GM21515 (cell line): ENCODE measurements at regions not wholly inside any gene's neighbourhood (a gene's known extent, or its start where the extent isn't known, plus 50 kb on each side); places are given as distances from the start of the nearest gene placed in this dataset.
A peak's percentile ranks its signal among the peaks of the same experiment; 100 is the strongest.

Experiments used
- ATAC-seq: cut with Tn5 transposase; IDR thresholded peaks from one replicate; pipeline ENCODE4 v1.9.1; 2021; ENCODE audit not compliant: unreplicated experiment

GRCh38 chr6:113644861-113645575, 212.1 kb upstream of the MARCKS start:
- peak; percentile 25 for ATAC-seq

- ATAC-seq: no peak
These were observed 211.6 kb upstream of the MARCKS start for GRCh38 chr6:113645576-113645970.

DNA sequence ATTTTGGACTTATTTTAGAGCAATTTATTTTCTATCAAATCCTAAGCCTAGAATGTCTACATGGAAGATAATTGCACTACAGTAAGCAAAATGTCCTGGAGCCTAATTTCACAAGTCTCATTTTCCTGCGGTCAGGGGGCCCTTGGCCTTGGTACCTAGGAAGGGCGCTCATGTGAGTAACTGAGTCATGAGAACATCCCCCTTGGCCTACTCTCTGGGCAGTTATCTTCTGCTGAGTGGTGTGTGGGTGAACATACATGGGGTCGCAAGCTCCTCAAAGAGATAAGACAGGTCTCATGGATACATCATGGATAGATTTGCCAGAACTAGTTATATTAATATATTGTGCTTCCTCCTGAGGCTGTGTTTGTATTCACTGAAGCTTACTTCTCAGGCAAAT, 211.2 kb upstream of the MARCKS start:
- ATAC-seq: no peak

DNA sequence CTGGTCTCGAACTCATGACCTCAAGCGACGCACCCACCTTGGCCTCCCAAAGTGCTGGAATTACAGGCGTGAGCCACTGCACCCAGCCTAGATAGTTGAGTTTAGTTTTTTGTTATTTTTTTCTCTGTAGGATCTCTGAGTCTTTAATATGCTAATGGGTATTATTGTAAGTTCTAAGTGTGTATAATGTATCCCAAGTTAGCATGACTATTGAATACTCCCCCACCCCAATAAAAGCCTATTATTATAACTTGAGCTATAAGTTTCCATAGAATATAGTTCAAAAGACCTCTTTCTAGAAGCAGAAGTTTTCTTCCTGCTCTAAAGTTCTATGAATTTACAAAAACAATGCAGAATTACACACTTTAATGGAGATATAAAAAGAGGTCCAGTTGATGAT, 210.4 kb upstream of the MARCKS start:
- ATAC-seq: no peak

DNA sequence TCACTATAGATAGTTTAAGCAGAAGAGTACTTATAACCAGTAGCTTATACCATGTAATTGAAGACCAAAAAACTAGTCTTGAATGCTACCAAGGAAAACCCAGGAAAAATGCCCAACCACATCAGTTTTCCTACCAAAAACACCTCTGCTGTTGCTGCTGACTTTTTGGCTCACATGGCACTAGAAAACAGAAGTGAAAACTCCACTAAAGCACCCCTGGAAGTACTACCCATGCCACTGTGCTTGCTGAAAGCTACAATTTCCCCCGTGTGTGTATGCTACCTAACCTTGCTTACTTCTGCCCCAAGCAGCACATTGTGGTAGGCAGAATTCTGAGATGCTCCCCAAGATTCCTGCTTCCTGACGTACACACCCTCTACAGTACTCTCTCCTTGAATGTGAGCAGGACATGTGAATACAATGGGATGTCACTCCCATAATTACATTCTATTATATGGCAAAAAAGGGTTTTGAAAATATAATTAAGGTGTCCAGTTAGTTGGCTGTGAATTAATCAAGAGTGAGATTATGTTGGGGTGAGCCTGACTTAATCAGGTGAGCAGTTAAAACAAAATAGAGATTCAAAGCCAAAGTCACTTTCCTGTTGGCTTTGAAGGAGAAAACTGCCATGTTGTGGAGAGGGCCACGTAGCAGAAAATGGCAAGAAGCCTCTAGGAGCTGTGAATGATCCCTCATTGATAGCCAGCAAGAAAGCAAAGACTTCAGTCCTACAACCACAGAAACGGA, 209.8 kb upstream of the MARCKS start:
- no peak for ATAC-seq

- no peak for ATAC-seq
These were observed 208.4 kb upstream of the MARCKS start for GRCh38 chr6:113648698-113649097.

DNA sequence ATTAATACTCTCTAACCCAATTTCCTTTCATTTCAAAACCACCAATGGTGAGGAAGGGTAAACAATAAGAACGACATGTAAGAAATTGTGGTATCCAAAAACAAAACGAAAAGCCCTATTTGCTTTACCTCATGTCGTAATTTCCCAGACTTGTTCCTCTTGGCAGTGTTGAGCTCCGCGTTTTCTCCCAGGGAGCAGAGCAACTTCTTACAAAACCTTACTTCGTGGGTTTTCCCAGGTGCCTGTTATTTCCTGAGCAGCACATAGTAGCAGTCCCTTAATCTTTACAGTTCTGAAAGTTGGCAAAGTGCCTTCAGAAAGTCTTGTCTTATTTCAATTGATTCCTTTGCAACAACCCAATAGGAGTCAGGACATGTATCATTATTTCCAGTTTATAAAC, 207.9 kb upstream of the MARCKS start:
- ATAC-seq: no peak

GRCh38 chr6:113649880-113650609, 207.1 kb upstream of the MARCKS start:
- no peak for ATAC-seq

DNA sequence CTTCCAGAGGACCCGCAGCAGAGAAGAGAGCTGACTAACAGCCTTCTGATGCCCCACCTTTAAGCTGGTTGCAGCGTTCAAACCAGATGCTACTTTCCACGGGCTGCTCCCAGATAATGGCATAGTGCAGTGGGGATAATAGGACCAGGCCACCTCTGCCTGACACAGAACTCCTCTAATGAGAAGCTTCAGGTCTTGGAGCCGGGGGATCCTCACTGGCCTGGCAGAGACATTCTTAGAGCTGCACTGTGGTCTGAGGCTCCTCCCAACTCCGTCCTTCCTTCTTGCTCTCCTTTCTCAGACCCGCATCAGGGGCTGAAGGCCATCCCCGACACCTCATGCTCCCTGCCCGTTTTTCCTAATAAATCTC, 206.6 kb upstream of the MARCKS start:
- no peak for ATAC-seq

GRCh38 chr6:113651120-113651519, 206.0 kb upstream of the MARCKS start:
- ATAC-seq: no peak

- ATAC-seq: no peak
These were observed 205.2 kb upstream of the MARCKS start for GRCh38 chr6:113651920-113652319.

DNA sequence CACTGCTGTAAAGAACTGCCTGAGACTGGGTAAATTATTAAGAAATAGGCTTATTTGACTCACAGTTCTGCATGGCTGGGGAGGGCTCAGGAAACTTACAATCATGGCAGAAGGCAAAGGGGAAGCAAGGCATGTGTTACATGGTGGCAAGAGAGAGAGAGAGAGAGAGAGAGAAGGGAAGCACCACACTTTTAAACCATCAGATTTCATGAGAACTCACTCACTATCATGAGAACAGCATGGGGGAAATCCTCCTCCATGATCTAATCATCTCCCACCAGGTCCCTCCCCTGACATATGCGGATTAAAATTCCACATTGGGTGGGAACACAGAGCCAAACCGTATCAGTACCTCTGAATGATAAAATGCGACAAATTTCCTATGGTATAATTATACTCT, 203.9 kb upstream of the MARCKS start:
- ATAC-seq: no peak

- ATAC-seq: no peak
These were observed 202.7 kb upstream of the MARCKS start for GRCh38 chr6:113654396-113654795.

- ATAC-seq: no peak
These were observed 201.4 kb upstream of the MARCKS start for GRCh38 chr6:113655761-113656160.

DNA sequence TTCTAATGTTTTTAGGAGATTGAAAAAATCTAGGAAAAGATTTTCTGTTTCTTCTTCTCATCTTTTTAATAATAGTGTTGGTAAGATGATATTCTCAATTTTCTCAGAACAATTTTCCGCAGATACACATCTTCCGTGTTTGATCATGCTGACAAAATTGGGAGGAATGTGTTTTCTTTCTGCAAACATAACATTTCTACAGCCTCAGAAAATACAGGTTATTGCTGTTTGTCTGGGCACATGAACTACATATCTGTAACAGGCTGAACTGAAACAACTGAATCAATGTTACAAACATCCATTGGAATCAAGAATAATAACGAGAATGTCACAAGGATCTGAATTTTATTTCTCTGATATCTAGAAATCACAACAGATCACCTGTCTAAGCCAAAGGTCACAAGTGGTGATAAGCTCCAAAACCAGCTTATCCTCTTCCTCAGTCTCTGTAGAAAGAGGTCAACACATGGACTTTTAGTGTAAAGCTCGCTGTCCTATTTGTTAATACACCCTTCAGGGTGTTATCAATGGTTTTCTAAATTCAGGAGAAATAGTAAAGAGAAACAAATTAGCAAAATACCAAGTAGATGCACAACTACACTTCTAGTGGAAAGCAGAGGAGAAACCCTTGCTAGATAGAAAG, 197.3 kb upstream of the MARCKS start:
- ATAC-seq: no peak

GRCh38 chr6:113660819-113661218, 196.3 kb upstream of the MARCKS start:
- no peak for ATAC-seq

DNA sequence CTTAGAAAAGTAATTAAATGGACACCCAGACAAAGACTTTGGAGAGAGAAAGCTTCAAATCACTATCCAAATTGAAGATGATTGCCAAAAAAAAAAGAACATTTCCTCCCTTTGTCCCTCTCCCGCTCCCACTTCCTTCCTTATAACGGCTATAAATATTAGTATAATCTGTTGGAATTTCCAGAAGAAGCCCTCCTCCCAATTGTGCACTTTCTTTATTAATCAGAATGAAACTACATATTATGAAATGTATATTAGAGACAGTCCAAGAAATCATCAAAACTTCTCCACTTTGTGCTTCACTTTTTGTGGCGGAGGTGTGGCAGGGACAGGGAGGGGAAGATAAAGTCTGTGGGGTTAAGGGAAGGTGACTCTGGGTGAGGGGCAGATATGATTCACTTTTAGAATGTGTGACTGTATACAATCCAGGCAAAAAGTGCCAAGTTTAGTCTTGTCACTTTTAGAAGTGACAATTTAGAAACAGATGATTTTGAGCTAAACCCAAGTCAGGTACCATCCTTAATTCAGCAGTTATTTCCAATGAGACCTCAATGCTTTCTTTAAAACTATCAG, 195.0 kb upstream of the MARCKS start:
- no peak for ATAC-seq

- peak; percentile 78 for ATAC-seq
These were observed 194.3 kb upstream of the MARCKS start for GRCh38 chr6:113662688-113663333.

DNA sequence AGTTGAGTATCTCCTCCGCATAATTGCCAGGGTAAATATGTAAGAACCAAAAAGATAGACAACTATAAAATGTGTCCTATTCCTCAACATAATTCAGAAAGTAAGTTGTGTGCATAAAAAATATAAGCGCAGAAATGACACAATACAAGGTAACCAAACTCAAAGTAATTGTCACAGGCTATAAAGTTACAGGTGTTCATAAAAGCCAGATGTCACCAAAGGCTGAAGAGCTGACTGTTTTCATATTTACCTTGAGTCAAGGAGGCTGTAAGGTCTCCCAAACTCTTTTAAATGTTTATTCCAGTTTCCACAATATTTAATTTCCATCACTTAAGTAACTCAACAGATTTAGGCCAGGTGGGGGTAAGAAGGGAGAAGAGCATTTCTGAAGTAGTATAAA, 192.2 kb upstream of the MARCKS start:
- no peak for ATAC-seq

DNA sequence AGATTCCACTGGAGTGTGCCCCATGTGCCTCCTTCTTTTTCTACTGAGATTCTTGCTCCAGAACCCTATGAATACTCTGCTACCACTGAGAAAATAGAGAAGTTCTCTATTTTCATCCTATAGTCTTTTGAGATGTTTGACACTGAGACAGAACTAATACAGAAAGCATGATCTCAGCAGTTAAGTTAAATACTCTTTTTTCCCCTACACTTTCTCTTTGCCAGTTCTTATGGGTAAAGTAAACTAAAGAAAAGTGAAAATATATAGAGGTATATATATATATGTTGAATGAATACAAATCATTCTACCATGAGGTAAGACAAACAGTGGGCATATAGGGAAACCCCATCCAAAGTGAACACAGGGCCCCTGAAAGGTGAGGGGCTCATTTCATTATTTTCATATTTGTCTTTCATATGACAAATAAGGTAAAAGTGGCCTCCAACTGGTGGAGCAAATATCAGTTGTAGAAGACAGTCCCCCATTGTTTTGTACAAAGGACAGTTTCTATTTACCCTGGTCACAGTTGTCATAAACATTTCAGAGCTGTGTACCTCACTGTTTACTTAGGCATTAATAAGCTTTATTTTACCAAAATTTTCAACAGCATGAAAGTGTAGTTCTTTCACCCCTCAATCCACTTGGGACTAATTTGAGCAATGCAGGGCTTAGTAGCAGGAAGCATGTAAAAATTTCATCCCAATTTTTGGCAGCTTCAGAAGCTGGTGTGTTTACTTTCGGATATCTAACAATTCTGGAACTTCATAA, 188.3 kb upstream of the MARCKS start:
- ATAC-seq: no peak
